ENCODE measurements at regions not wholly inside any gene's neighbourhood (a gene's known extent, or its start where the extent isn't known, plus 50 kb on each side); places are given as distances from the start of the nearest gene placed in this dataset.

DNA sequence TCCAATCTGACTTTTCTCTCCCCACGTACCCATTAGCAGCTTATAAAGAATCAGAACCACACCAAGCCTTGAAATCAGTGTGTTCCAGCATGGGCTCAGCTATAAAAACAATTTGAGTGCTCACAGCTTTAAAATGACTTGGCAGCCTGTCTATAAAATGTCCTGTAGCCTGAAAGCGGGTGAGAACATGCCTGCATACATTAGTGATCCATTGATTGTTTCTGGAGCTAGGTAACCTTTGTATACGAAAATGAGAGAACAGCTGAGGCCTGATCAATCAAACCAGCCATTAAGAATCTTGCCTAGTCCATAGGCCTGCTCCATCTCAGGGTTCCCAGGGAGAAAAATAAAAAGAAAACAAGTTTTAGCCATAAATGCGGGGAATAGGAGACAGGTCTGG is 245.8 kb upstream of the SULF2 start:
- TF ChIP-seq, protein P1, sequence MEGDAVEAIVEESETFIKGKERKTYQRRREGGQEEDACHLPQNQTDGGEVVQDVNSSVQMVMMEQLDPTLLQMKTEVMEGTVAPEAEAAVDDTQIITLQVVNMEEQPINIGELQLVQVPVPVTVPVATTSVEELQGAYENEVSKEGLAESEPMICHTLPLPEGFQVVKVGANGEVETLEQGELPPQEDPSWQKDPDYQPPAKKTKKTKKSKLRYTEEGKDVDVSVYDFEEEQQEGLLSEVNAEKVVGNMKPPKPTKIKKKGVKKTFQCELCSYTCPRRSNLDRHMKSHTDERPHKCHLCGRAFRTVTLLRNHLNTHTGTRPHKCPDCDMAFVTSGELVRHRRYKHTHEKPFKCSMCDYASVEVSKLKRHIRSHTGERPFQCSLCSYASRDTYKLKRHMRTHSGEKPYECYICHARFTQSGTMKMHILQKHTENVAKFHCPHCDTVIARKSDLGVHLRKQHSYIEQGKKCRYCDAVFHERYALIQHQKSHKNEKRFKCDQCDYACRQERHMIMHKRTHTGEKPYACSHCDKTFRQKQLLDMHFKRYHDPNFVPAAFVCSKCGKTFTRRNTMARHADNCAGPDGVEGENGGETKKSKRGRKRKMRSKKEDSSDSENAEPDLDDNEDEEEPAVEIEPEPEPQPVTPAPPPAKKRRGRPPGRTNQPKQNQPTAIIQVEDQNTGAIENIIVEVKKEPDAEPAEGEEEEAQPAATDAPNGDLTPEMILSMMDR (IDR thresholded peaks at IDR 0.05): no peak
- TF ChIP-seq POLR2A (IDR thresholded peaks at IDR 0.05): no peak

All from right lobe of liver (tissue), 4 donors.